ENCODE measurements at regions not wholly inside any gene's neighbourhood (a gene's known extent, or its start where the extent isn't known, plus 50 kb on each side); places are given as distances from the start of the nearest gene placed in this dataset.

DNA sequence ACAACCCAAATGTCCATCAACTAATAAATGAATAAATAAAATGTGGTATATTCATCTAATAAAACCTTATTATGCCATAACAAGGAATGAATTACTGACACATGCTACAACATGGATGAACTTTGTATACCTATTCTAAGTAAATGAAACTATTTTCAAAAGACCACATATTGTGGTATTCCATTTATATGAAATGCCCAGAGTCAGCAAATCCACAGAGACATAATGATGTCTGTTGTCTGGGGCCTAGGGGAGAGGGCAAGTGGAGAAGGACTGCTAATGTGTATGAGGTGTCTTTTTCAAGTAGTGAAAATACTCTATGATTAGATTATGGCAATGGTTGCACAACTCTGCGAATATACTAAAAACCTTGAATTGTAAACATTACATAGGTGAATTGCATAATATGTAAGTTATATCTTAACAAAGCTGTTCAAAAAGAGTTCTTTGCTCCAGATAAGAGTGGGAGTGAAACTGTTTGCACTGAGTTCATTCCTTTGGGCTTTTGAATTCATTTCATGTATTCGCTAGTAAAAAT lies 464.2 kb downstream of the NUF2 start:
- TF ChIP-seq NFIC (IDR thresholded peaks at IDR 0.05), result no peak
- TF ChIP-seq, protein P1, sequence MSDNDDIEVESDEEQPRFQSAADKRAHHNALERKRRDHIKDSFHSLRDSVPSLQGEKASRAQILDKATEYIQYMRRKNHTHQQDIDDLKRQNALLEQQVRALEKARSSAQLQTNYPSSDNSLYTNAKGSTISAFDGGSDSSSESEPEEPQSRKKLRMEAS (IDR thresholded peaks at IDR 0.05), result no peak
- no peak for TF ChIP-seq EP300 (IDR thresholded peaks at IDR 0.05; ENCODE audit: borderline replicate concordance)

DNA sequence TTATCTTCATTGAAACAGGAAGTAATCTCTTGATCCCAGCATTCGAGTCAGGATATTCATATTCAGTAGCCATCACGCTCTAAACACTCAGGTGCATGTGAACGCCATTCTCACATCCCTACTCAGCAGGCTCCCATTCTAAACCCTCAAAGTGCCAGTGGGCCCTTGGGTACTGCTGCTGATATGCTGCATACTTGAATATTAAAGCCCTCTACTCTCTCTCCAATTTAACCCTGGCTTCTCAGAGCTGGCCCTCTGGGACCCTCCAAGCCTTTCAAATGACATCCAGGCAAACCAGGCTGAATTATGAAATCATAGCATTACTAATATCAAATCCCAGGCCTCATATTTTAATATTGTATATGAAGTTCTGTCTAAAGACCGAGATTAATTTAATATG lies 468.2 kb downstream of the NUF2 start:
- TF ChIP-seq TAF1 (IDR thresholded peaks at IDR 0.05; ENCODE audit: low read depth) (no peak), TCF12 (IDR thresholded peaks at IDR 0.05; ENCODE audit: low read depth) (no peak), CEBPB (IDR thresholded peaks at IDR 0.05) (no peak), RAD21 (IDR thresholded peaks at IDR 0.05; ENCODE audit: low read depth) (no peak), FOXM1 (IDR thresholded peaks at IDR 0.05; ENCODE audit: borderline replicate concordance, low read depth) (no peak)

DNA sequence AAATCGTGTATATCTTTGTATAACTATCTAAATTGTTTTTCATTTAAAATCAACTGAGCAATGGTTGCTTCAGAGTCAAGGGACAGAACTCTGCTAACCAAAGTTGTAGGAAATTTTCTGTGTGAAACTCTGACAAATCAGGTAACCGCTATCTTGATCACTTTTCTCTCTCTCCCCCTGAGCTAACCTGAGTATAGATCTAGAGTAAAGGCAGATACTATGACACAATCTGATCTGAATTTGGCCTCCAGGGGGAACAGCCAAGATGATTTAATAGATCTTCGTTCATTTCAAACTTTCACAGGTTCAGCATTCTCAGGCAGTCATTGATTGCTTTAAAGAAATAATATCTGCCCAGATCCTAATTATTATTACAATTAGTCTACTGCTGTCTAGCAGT lies 472.8 kb downstream of the NUF2 start:
- TF ChIP-seq TAF1 (IDR thresholded peaks at IDR 0.05; ENCODE audit: low read depth) (no peak), ZBTB7A (IDR thresholded peaks at IDR 0.05; ENCODE audit: low read depth) (no peak), RAD21 (IDR thresholded peaks at IDR 0.05; ENCODE audit: low read depth) (no peak), FOXM1 (IDR thresholded peaks at IDR 0.05; ENCODE audit: borderline replicate concordance, low read depth) (no peak), TEAD4 (IDR thresholded peaks at IDR 0.05) (no peak), EP300 (IDR thresholded peaks at IDR 0.05; ENCODE audit: borderline replicate concordance) (no peak)
- TF ChIP-seq, protein P1 (IDR thresholded peaks at IDR 0.05), result no peak

DNA sequence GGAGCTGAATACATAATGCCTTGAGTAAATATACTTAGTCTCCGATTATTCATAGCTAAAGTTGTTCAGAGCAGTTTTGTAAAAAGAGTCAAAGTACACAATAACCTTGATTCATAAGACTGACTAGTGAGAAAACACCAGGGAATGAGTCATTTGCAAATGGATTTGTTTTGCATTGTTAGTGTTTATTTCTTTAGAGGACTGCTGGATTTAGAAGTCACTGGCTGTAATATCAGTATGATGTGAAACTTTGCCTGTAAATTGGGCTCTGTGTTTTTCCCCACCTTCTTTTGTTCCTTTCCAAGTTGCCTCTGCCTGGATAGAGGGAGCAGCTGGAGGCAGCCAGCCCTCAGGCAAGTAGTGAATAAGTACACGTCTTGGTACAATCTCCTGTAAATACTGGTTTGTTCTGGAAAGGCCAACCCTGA lies 474.7 kb downstream of the NUF2 start:
- TF ChIP-seq TEAD4 (IDR thresholded peaks at IDR 0.05) (no peak), CREB1 (IDR thresholded peaks at IDR 0.05; ENCODE audit: low read depth) (no peak), ZBTB7A (IDR thresholded peaks at IDR 0.05; ENCODE audit: low read depth) (no peak), NFIC (IDR thresholded peaks at IDR 0.05) (no peak), EGR1 (IDR thresholded peaks at IDR 0.05) (no peak), EP300 (IDR thresholded peaks at IDR 0.05; ENCODE audit: borderline replicate concordance) (no peak), CEBPB (IDR thresholded peaks at IDR 0.05) (no peak), FOXM1 (IDR thresholded peaks at IDR 0.05; ENCODE audit: borderline replicate concordance, low read depth) (no peak), YY1 (IDR thresholded peaks at IDR 0.05; ENCODE audit: low read depth) (no peak), TAF1 (IDR thresholded peaks at IDR 0.05; ENCODE audit: low read depth) (no peak), RAD21 (IDR thresholded peaks at IDR 0.05; ENCODE audit: low read depth) (no peak), TCF12 (IDR thresholded peaks at IDR 0.05; ENCODE audit: low read depth) (no peak)
- TF ChIP-seq, protein P1 (IDR thresholded peaks at IDR 0.05), result no peak
- TF ChIP-seq, protein P2, sequence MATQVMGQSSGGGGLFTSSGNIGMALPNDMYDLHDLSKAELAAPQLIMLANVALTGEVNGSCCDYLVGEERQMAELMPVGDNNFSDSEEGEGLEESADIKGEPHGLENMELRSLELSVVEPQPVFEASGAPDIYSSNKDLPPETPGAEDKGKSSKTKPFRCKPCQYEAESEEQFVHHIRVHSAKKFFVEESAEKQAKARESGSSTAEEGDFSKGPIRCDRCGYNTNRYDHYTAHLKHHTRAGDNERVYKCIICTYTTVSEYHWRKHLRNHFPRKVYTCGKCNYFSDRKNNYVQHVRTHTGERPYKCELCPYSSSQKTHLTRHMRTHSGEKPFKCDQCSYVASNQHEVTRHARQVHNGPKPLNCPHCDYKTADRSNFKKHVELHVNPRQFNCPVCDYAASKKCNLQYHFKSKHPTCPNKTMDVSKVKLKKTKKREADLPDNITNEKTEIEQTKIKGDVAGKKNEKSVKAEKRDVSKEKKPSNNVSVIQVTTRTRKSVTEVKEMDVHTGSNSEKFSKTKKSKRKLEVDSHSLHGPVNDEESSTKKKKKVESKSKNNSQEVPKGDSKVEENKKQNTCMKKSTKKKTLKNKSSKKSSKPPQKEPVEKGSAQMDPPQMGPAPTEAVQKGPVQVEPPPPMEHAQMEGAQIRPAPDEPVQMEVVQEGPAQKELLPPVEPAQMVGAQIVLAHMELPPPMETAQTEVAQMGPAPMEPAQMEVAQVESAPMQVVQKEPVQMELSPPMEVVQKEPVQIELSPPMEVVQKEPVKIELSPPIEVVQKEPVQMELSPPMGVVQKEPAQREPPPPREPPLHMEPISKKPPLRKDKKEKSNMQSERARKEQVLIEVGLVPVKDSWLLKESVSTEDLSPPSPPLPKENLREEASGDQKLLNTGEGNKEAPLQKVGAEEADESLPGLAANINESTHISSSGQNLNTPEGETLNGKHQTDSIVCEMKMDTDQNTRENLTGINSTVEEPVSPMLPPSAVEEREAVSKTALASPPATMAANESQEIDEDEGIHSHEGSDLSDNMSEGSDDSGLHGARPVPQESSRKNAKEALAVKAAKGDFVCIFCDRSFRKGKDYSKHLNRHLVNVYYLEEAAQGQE (IDR thresholded peaks at IDR 0.05; ENCODE audit: low read depth), result no peak

DNA sequence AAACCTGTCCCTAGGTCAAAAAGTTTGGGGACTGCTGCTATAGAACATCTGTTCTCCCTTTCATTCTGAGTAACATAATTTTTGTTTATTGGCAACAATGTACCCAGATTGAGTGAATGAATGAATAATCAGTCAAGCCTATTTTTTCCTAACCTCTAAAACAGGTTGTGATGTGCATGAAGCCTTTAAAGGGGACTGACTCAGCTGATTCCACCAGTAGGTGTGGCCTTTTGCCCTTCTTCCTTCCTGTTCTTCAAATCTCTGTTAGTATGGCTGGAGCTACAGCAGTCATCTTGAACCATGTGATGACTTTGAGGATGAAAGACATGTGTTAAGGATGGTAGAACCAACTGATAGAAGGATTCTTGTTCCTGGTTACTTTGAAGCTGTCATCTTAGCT lies 476.1 kb downstream of the NUF2 start:
- TF ChIP-seq ZBTB7A (IDR thresholded peaks at IDR 0.05; ENCODE audit: low read depth) (no peak), TCF12 (IDR thresholded peaks at IDR 0.05; ENCODE audit: low read depth) (no peak), CREB1 (IDR thresholded peaks at IDR 0.05; ENCODE audit: low read depth) (no peak), TEAD4 (IDR thresholded peaks at IDR 0.05) (no peak), EGR1 (IDR thresholded peaks at IDR 0.05) (no peak)
- TF ChIP-seq, protein P3, sequence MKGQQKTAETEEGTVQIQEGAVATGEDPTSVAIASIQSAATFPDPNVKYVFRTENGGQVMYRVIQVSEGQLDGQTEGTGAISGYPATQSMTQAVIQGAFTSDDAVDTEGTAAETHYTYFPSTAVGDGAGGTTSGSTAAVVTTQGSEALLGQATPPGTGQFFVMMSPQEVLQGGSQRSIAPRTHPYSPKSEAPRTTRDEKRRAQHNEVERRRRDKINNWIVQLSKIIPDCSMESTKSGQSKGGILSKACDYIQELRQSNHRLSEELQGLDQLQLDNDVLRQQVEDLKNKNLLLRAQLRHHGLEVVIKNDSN (IDR thresholded peaks at IDR 0.05), result no peak

DNA sequence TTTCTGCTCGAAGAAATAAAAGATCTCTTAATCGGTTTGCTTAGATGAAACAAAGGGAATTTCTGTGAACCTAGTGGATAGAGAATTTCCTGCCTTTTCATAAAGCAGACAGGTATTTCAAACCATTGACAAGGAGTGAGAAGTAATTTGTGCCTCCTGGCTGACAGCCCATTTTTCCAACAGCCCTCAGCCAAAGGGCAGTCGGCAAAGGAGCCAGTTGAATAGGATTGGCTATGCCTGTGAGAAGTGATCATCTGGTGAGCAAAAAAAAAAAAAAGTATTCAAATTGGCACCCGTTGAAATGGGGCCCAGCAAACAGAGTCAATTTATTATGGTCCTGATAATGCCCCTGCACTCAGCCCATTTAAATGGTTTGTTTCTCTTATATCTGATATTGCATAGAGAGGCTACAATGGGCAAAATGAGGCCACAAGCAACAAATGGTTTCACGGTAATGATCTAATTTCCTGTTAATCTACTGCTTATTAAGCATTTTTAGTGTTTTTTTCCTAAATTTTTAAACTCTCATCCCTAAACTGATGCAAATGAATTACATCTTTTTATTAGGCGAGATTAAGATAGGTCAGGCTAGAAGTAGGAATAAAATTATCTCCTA lies 477.5 kb downstream of the NUF2 start:
- TF ChIP-seq EP300 (IDR thresholded peaks at IDR 0.05; ENCODE audit: borderline replicate concordance), result no peak
- TF ChIP-seq, protein P2 (IDR thresholded peaks at IDR 0.05; ENCODE audit: low read depth), result no peak
- TF ChIP-seq CEBPB (IDR thresholded peaks at IDR 0.05), result no peak
- no peak for TF ChIP-seq TEAD4 (IDR thresholded peaks at IDR 0.05)
- no peak for TF ChIP-seq TCF12 (IDR thresholded peaks at IDR 0.05; ENCODE audit: low read depth)
- TF ChIP-seq NFIC (IDR thresholded peaks at IDR 0.05), result no peak
- TF ChIP-seq YY1 (IDR thresholded peaks at IDR 0.05; ENCODE audit: low read depth), result no peak
- no peak for TF ChIP-seq CREB1 (IDR thresholded peaks at IDR 0.05; ENCODE audit: low read depth)
- TF ChIP-seq EGR1 (IDR thresholded peaks at IDR 0.05), result no peak
- no peak for TF ChIP-seq ZBTB7A (IDR thresholded peaks at IDR 0.05; ENCODE audit: low read depth)
- no peak for TF ChIP-seq RAD21 (IDR thresholded peaks at IDR 0.05; ENCODE audit: low read depth)
- TF ChIP-seq, protein P1 (IDR thresholded peaks at IDR 0.05), result no peak
- no peak for TF ChIP-seq TAF1 (IDR thresholded peaks at IDR 0.05; ENCODE audit: low read depth)
- TF ChIP-seq, protein P3 (IDR thresholded peaks at IDR 0.05), result no peak
- no peak for TF ChIP-seq FOXM1 (IDR thresholded peaks at IDR 0.05; ENCODE audit: borderline replicate concordance, low read depth)
